ENCODE measurements at regions not wholly inside any gene's neighbourhood (a gene's known extent, or its start where the extent isn't known, plus 50 kb on each side); places are given as distances from the start of the nearest gene placed in this dataset.

DNA sequence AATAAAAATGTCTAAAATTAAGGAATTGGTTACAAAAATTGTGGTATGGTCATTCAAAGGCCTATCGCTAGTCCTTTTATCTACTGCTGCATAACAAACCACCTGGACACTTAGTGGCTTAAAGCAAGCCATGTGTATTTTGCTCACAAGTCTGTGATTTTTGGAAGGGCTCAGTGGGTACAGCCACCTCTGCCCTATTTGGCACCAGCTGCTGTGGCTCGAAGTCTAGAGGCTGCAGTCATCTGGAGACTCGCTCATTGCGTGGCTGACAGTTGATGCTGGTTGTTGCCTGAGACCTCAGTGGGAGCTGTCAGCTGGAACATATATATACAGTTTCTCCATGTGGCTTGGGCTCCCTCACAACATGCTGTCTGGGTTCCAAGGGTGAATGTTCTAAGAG, 60.8 kb upstream of the MID1 start:
- TF ChIP-seq, protein P1, sequence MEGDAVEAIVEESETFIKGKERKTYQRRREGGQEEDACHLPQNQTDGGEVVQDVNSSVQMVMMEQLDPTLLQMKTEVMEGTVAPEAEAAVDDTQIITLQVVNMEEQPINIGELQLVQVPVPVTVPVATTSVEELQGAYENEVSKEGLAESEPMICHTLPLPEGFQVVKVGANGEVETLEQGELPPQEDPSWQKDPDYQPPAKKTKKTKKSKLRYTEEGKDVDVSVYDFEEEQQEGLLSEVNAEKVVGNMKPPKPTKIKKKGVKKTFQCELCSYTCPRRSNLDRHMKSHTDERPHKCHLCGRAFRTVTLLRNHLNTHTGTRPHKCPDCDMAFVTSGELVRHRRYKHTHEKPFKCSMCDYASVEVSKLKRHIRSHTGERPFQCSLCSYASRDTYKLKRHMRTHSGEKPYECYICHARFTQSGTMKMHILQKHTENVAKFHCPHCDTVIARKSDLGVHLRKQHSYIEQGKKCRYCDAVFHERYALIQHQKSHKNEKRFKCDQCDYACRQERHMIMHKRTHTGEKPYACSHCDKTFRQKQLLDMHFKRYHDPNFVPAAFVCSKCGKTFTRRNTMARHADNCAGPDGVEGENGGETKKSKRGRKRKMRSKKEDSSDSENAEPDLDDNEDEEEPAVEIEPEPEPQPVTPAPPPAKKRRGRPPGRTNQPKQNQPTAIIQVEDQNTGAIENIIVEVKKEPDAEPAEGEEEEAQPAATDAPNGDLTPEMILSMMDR (IDR thresholded peaks at IDR 0.05): no peak
- TF ChIP-seq EZH2 (IDR thresholded peaks at IDR 0.05): no peak

All from neural progenitor cell (in vitro differentiated cells).